Transverse colon (tissue), 4 donors: ENCODE measurements at regions not wholly inside any gene's neighbourhood (a gene's known extent, or its start where the extent isn't known, plus 50 kb on each side); places are given as distances from the start of the nearest gene placed in this dataset.

Experiments used
- CTCF ChIP-seq, 5 experiments: fragments of 200-600 bp in 3 of 5; fragments of 450-650 bp in 2 of 5; sonication (generic) in 3 of 5; IDR thresholded peaks; 1 replicate in 2 of 5; 2 replicates in 3 of 5; pipeline ENCODE4 v1.5.1; 2016 to 2017; ENCODE audit warnings: antibody characterized with exemption in 5 of 5, inconsistent platforms in 3 of 5, mild to moderate bottlenecking in 2 of 5, moderate library complexity in 1 of 5
- EP300 ChIP-seq: sonication (generic); formaldehyde crosslinking; IDR thresholded peaks from one replicate; pipeline ENCODE4 v1.6.1; 2017; ENCODE audit warnings: antibody characterized with exemption, low read depth
- POLR2A ChIP-seq: fragments of 450-650 bp; IDR thresholded peaks from one replicate; pipeline ENCODE4 v1.6.1; 2016; ENCODE audit warnings: antibody characterized with exemption, mild to moderate bottlenecking, moderate library complexity
- POLR2AphosphoS5 ChIP-seq, 3 donors: sonication (generic); formaldehyde crosslinking; IDR thresholded peaks; one replicate each; pipeline ENCODE4 v1.6.1; 2016; ENCODE audit warnings: antibody characterized with exemption in 3 of 3

DNA sequence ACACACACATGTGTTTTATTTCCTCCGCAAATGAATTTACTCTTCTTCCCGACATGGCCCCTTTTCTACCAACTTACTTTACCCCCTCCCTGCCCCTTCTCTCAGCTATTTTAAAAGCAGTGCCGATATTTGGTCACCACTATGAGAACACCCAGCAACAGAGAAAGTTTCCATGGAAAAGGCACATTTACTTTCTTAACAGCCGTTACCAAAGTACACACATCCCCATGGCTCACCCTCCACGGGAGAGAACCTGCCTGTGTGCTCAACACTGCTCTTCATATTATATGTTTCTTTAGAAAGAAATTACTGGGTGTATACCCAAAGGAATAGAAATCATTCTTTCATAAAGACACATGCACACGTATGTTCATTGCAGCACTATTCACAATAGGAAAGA lies 714.4 kb downstream of the DCDC2C start:
- no peak for TF ChIP-seq POLR2A
- no peak for TF ChIP-seq CTCF (IDR thresholded peaks at IDR 0.05)
- no peak for TF ChIP-seq EP300
- no peak for TF ChIP-seq POLR2AphosphoS5 (IDR thresholded peaks at IDR 0.05)
